Right lung (tissue), 2 donors: ENCODE measurements at regions not wholly inside any gene's neighbourhood (a gene's known extent, or its start where the extent isn't known, plus 50 kb on each side); places are given as distances from the start of the nearest gene placed in this dataset.

Experiments used
- DNase-seq, 2 donors: peaks; one replicate each; pipeline ENCODE4 v3.0.0-alpha.2; 2013

- no peak for DNase-seq
Observed at GRCh38 chr15:31473385-31474058, 146.9 kb downstream of the KLF13 start.

- DNase-seq, result no peak
Observed at GRCh38 chr15:31474059-31474868, 147.6 kb downstream of the KLF13 start.

- no peak for DNase-seq
Observed at GRCh38 chr15:31476236-31476810, 149.7 kb downstream of the KLF13 start.

- no peak for DNase-seq
Observed at GRCh38 chr15:31476866-31477265, 150.2 kb downstream of the KLF13 start.

GRCh38 chr15:31477301-31477700 lies 150.7 kb downstream of the KLF13 start:
- DNase-seq, result no peak

- peak; percentile 49 to 62 for DNase-seq
Observed at GRCh38 chr15:31477851-31478701, 151.4 kb downstream of the KLF13 start.

GRCh38 chr15:31478702-31479221 lies 152.1 kb downstream of the KLF13 start:
- no peak for DNase-seq

- DNase-seq, result no peak
Observed at GRCh38 chr15:31480356-31481025, 153.9 kb downstream of the KLF13 start.

GRCh38 chr15:31481142-31481541 lies 154.5 kb downstream of the KLF13 start:
- DNase-seq, result no peak

GRCh38 chr15:31482122-31482922 lies 155.7 kb downstream of the KLF13 start:
- DNase-seq, result no peak

- DNase-seq, result no peak
Observed at GRCh38 chr15:31483053-31483985, 156.7 kb downstream of the KLF13 start.

GRCh38 chr15:31483986-31484951 lies 157.6 kb downstream of the KLF13 start:
- no peak for DNase-seq

GRCh38 chr15:31484986-31485385 lies 158.4 kb downstream of the KLF13 start:
- no peak for DNase-seq

GRCh38 chr15:31485431-31485830 lies 158.8 kb downstream of the KLF13 start:
- no peak for DNase-seq

GRCh38 chr15:31485911-31486461 lies 159.4 kb downstream of the KLF13 start:
- no peak for DNase-seq

- DNase-seq, result no peak
Observed at GRCh38 chr15:31486506-31486905, 159.9 kb downstream of the KLF13 start.

- DNase-seq, result no peak
Observed at GRCh38 chr15:31486906-31487695, 160.5 kb downstream of the KLF13 start.
